BE2C (cell line): ENCODE measurements at regions not wholly inside any gene's neighbourhood (a gene's known extent, or its start where the extent isn't known, plus 50 kb on each side); places are given as distances from the start of the nearest gene placed in this dataset.

Experiments used
- DNase-seq: peaks from one replicate; pipeline ENCODE4 v3.0.0-alpha.2; 2020
- H3K27me3 ChIP-seq: fragments of 250-450 bp; sonication (Bioruptor Pico); 2 replicates; pipeline ENCODE4 v1.5.1; 2020; ENCODE audit warnings: mild to moderate bottlenecking
- H3K36me3 ChIP-seq: fragments of 250-450 bp; sonication (Bioruptor Pico); 2 replicates; pipeline ENCODE4 v1.5.1; 2020; ENCODE audit warnings: mild to moderate bottlenecking
- H3K4me1 ChIP-seq: fragments of 250-450 bp; sonication (Bioruptor Pico); 2 replicates; pipeline ENCODE4 v1.5.1; 2020
- H3K4me3 ChIP-seq: 2 replicates; pipeline ENCODE4 v1.5.1; 2011; ENCODE audit warnings: low read depth, low read length
- H3K9me3 ChIP-seq: fragments of 250-450 bp; sonication (Bioruptor Pico); 2 replicates; pipeline ENCODE4 v1.5.1; 2020
- CTCF ChIP-seq: IDR thresholded peaks from 2 replicates; pipeline ENCODE4 v1.5.1; 2012; ENCODE audit warnings: mild to moderate bottlenecking, low read depth, low read length

- DNase-seq, result no peak
- no peak for TF ChIP-seq CTCF
- no peaks in the 10 kb centered on the region; the same call in 1 of the 2 replicates for H3K4me1 ChIP-seq
Observed at GRCh38 chr2:192444286-192444838, 249.6 kb upstream of the TMEFF2 start.

GRCh38 chr2:192443831-192444230 lies 249.1 kb upstream of the TMEFF2 start:
- Histone ChIP-seq H3K9me3 (no peaks in the 10 kb centered on the region), H3K36me3 (no peaks in the 10 kb centered on the region), H3K4me1 (no peaks in the 10 kb centered on the region; the same call in 1 of the 2 replicates), H3K27me3 (no peaks in the 10 kb centered on the region), H3K4me3 (no peak overlapping the region)
- no peak for DNase-seq
- TF ChIP-seq CTCF, result no peak

More at GRCh38 chr2:192444286-192444838, 249.6 kb upstream of the TMEFF2 start:
- no peak overlapping the region for H3K4me3 ChIP-seq
- no peaks in the 10 kb centered on the region for H3K27me3 ChIP-seq
- H3K9me3 ChIP-seq, result no peaks in the 10 kb centered on the region
- no peaks in the 10 kb centered on the region for H3K36me3 ChIP-seq

- Histone ChIP-seq H3K27me3 (no peaks in the 10 kb centered on the region), H3K4me1 (peaks cover 9% of the 10 kb centered on the region), H3K4me3 (no peak overlapping the region), H3K9me3 (no peaks in the 10 kb centered on the region), H3K36me3 (no peaks in the 10 kb centered on the region)
- DNase-seq, result peak; percentile 32
- TF ChIP-seq CTCF, result no peak
Observed at GRCh38 chr2:192438239-192438638, 243.5 kb upstream of the TMEFF2 start.

- Histone ChIP-seq H3K4me1 (peaks cover 9% of the 10 kb centered on the region), H3K27me3 (no peaks in the 10 kb centered on the region), H3K36me3 (no peaks in the 10 kb centered on the region), H3K4me3 (no peak overlapping the region), H3K9me3 (no peaks in the 10 kb centered on the region)
- no peak for DNase-seq
- no peak for TF ChIP-seq CTCF
Observed at GRCh38 chr2:192437653-192438052, 242.9 kb upstream of the TMEFF2 start.

- no peak for DNase-seq
- TF ChIP-seq CTCF, result no peak
- H3K9me3 ChIP-seq, result no peaks in the 10 kb centered on the region
- no peak overlapping the region for H3K4me3 ChIP-seq
- no peaks in the 10 kb centered on the region for H3K27me3 ChIP-seq
- no peaks in the 10 kb centered on the region for H3K36me3 ChIP-seq
- no peaks in the 10 kb centered on the region for H3K4me1 ChIP-seq
Observed at GRCh38 chr2:192424243-192424642, 229.5 kb upstream of the TMEFF2 start.

GRCh38 chr2:192419786-192420185 lies 225.1 kb upstream of the TMEFF2 start:
- H3K36me3 ChIP-seq, result no peaks in the 10 kb centered on the region
- no peak for DNase-seq
- H3K27me3 ChIP-seq, result no peaks in the 10 kb centered on the region
- H3K4me1 ChIP-seq, result no peaks in the 10 kb centered on the region
- TF ChIP-seq CTCF, result no peak
- H3K9me3 ChIP-seq, result no peaks in the 10 kb centered on the region
- H3K4me3 ChIP-seq, result no peak overlapping the region
